ENCODE measurements at regions not wholly inside any gene's neighbourhood (a gene's known extent, or its start where the extent isn't known, plus 50 kb on each side); places are given as distances from the start of the nearest gene placed in this dataset.

GRCh38 chr2:219747637-219748036 is 120.2 kb downstream of the SLC4A3 start:
- TF ChIP-seq CTCF (IDR thresholded peaks at IDR 0.05; ENCODE audit: low read length) = no peak
- TF ChIP-seq EZH2 (IDR thresholded peaks at IDR 0.05; ENCODE audit: borderline replicate concordance, low read length) = no peak

Measured in OCI-LY1 (cell line).